Stimulated activated CD4-positive, alpha-beta T cell treated with anti-CD3 and anti-CD28 coated beads, Interleukin-2, amount 100 ng/mL, for 24 hours (primary cell): ENCODE measurements at regions not wholly inside any gene's neighbourhood (a gene's known extent, or its start where the extent isn't known, plus 50 kb on each side); places are given as distances from the start of the nearest gene placed in this dataset.

Source experiments
- DNase-seq, 2 donors: peaks; one replicate each; pipeline ENCODE4 v3.0.0-alpha.2; 2020

DNA sequence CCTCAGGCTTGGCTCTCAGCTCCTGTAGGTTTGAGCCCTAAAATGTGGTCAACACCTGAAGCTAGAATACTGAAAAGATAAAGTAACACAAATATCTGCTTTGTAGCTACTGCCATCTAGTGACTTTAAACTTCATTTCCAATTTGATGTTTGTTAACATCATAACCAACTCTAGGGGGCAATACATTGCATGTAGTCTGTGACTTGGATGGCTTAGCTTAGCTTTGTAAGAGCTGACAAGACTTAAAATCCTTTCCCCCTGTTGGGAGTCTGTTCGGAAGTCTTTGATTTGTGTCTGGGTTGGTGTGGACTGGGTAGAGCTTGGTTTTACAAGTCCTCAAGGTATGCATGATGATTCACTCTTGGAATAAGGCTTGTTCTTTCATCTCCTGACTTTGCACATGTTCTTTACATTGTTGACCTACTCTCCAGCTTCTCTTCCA is 51.7 kb downstream of the SCN11A start:
- DNase-seq = no peak

DNA sequence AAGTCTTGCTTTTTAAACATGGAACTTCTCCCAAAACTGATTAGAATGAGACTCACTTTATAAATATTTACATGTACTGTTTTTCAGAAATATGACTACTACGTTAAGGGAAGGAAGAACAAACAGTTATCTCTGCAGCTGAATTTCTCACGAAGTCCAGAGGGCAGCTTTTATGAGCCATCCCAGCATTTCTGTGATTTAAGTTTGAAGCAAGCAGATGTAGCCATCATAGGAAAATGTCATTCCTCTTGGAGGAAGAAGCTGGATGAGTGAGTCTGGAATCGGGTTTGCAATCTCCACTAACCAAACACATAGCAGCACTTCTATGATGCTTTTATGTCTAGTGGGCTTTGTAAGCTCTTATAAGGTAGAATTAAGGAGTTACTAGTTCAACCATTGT is 53.7 kb downstream of the SCN11A start:
- no peak for DNase-seq

- no peak for DNase-seq
These were observed 55.6 kb downstream of the SCN11A start for GRCh38 chr3:38996193-38996592.

GRCh38 chr3:38994251-38994650 is 57.5 kb downstream of the SCN11A start:
- no peak for DNase-seq

- no peak for DNase-seq
These were observed 59.5 kb downstream of the SCN11A start for GRCh38 chr3:38992117-38992760.

GRCh38 chr3:38990621-38991020 is 61.1 kb downstream of the SCN11A start:
- DNase-seq = no peak

GRCh38 chr3:38989917-38990510 is 61.7 kb downstream of the SCN11A start:
- DNase-seq = no peak

GRCh38 chr3:38988955-38989354 is 62.8 kb downstream of the SCN11A start:
- DNase-seq = no peak

DNA sequence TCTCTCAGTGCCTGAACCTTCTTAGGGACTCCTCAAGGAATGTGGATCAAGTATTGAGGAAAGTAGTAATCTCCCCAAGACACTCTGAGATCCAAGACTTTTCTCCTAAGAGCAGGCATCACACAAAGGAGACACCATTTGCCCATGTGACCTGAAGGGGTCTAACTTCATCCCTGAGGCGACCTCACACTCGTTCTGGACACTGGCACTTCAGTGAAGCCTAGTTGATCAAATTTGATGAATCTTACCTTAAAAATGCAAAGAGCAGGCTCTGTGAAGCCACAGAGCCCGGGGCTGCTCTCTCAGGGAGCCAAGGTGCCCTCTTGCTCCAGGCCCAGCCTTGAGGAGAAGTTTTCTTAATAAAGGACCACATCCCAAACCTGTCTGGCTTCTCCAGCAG is 64.3 kb downstream of the SCN11A start:
- DNase-seq = no peak

GRCh38 chr3:38986901-38987300 is 64.8 kb downstream of the SCN11A start:
- no peak for DNase-seq

DNA sequence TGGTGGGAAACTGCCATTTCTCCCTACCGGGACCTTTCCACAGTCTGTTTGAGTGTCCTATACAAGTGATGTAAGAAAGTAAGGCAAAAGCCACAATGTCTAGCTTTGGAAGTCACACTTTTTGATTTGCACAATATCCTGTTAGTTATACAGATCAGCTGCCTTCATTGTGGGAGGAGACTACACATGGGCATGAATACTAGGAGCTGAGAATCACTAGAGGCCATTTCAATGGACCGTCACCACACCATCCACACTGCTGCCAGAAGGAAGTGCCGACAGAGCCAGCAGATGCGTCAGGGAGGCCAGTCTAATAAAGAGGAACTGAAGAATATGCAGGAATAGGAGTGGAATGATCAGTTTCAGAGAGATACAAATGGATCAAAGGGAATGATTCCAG is 65.8 kb downstream of the SCN11A start:
- DNase-seq = no peak

DNA sequence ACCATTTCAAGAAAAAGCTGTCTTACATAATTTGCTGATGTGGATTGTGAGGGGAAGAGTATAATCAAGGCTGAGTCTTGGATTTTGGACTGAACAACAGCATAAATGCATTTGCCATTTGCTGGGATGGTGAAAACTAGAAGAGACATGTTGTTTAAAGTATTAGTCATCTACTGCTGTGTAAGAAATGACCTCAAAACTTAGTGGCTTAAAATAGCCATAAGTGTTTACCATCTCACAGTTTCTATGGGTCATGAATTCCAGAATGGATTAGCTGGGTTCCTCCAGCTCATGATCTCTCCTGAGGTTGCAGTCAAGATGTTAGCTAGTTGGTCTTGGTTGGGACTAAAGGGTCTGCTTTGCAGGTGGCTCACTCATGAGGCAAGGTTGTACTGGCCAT is 66.2 kb downstream of the SCN11A start:
- no peak for DNase-seq

DNA sequence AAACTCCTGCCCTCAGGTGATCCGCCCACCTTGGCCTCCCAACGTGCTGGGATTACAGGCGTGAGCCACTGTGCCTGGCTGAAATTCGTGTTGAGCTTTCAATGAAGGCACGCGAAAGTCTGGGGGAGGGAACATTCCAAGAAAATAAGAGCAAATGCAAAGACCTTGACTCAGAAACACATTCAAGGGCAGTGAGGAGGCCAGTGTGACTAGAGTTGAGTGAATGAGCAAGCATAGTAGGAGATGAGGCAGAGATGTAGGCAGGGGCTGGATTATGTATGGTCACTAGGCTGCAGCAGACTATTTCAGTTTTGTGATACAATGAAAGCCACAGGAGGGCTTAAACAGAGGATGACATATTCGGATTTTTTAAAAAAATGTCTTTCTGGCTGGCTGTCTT is 67.0 kb downstream of the SCN11A start:
- no peak for DNase-seq

- DNase-seq = no peak
These were observed 67.6 kb downstream of the SCN11A start for GRCh38 chr3:38984110-38984509.

DNA sequence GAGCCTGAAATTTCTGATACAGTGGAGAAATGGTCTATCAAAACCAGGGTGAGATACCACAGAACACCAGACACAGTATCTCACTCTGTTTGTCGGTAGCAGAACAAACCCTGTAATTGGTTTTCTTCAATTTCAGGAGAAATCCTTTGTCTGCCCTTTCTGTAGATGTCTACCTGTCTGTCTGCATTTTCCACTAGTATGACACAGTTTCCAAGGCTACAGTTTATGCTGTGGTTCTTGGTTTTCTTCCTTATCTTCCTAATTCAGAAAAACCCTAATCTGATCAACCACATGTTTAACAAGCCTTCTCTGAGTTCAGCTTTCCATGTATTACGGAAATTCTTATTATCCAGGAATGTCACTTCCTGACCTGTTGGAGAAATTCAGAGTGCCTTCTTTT is 70.8 kb downstream of the SCN11A start:
- no peak for DNase-seq

DNA sequence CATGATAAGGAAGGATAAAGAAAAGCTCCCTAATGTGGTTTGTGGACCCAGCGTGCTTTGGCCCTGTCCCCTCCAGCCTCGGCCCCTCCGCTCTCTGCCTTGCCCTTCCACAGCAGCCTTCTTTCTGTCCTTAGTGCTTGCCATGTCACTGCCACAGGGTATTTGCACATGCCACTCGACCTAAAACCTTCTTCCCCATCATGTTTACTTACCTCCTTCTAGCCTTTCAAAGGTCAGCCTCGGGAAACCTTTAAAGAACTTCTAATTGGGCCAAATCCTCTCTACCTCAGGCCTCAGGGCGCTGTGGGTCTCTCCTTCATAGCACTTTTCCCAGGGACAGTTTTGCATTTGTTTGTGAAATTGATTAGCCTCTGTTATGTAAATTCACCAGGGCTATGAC is 73.0 kb downstream of the SCN11A start:
- DNase-seq = no peak

GRCh38 chr3:38970851-38971638 is 80.7 kb downstream of the SCN11A start:
- DNase-seq = no peak

GRCh38 chr3:38969317-38970235 is 82.2 kb downstream of the SCN11A start:
- no peak for DNase-seq

DNA sequence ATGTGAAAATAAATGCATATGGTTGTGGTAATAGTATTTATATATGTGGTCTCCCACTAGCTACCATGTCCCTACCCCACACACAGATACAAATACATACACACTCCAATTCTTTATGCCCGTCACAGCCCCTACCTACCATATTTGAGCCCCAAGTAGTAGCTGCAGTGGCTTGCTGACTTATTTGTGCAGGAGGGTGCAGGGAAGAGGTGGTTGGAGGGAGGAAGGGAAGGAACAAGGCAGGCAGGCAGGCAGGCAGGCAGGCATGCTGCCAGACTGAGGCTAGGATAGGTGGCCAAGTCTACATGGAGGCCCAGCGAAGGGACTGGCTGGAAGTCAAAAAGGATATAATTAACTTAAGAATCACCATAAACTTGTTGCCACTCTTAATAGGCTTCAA is 82.9 kb downstream of the SCN11A start:
- DNase-seq = no peak

DNA sequence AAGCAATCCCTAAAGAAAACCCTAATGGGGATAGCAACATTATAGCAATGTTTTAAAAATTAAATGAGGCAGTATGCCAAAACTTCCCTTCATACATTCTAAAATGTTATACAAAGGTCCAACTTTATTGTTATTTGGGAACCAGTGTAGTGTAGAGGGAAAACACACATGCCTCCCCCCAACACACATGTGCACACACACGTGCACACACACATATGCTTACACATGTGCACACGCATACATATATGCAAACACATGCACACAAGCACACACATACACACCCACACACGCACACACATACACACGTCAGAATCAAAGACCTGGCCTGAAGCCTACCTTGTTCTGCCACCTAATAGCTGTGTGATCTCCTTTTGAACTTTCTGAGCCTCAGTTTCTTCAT is 83.3 kb downstream of the SCN11A start:
- no peak for DNase-seq

DNA sequence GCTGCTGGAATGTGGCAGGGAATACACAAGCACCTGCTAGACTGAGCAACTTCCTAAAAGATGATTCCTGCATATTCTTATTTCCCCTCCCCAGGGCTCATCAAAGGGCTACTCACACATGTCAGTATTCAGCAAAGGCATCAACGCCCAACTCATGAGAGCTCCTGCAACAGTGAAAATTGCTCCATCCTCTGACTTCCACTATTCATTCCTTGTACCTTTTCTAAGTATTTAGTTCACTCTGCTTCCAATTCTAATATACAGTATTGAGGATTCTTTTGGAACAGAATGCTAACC is 84.1 kb downstream of the SCN11A start:
- no peak for DNase-seq

DNA sequence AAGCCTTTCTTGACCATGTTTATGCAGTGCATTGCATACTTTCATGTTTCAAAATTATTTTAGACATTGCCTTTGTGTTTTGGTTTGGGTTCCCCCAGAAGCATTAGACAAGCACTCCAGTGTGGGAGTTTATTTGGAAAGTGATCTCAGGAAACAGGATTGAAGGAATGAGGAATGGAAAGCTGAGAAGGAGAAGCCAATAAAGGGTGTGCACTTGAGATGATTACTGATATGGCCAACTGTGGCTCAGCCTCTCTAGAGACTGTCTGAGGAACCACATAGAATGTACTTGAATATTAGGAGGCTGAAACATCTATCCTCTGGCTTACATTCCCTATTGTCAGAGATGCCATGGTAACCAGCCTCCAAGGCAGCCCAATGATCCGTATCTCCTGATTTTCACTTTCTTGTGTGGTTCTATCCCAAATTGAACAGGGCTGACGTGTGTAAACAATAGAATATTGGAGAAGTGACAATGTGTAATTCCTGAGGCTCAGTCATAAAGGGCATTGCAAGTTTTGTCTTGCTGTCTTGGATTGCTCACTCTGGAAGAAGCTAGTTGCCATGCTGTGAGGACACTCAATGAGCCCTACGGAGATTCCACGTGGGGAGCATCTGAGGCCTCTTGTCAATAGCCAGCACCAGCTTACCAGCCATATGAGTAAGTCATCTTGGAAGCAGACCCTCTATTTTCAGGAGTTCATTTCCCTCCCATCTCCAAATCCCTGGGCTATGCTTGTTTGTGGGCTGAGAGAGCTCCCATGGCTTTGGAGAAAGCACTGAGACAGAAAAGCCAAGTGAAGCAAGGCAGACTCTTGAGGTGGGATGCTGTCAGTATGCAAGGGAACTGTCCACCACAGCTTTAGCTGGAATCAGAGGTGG is 84.7 kb downstream of the SCN11A start:
- no peak for DNase-seq
